HCT116 (cell line): ENCODE measurements at regions not wholly inside any gene's neighbourhood (a gene's known extent, or its start where the extent isn't known, plus 50 kb on each side); places are given as distances from the start of the nearest gene placed in this dataset.

ENCODE experiments used
- ELF1 ChIP-seq: IDR thresholded peaks from 2 replicates; pipeline ENCODE4 v1.6.1; 2012; ENCODE audit warnings: low read depth, borderline replicate concordance
- EZH2 ChIP-seq: fragments of 200-600 bp; sonication (generic); IDR thresholded peaks from 2 replicates; pipeline ENCODE4 v1.6.1; 2017; ENCODE audit warnings: antibody characterized with exemption, mixed run types
- POLR2A ChIP-seq: IDR thresholded peaks from 2 replicates; pipeline ENCODE4 v1.7.0; 2011; ENCODE audit warnings: borderline replicate concordance; ENCODE audit not compliant: insufficient read depth, insufficient read length; ENCODE audit errors: extremely low read depth
- POLR2AphosphoS5 ChIP-seq: IDR thresholded peaks from 2 replicates; pipeline ENCODE4 v1.6.1; 2011; ENCODE audit warnings: mild to moderate bottlenecking, low read depth, low read length, moderate library complexity
- TF ChIP-seq, protein P1 (sequence below), 3 experiments: fragments of 200-600 bp in 1 of 3; sonication (generic) in 1 of 3; IDR thresholded peaks in 2 of 3; conservative IDR thresholded peaks in 1 of 3; 2 replicates each; pipeline ENCODE4 v1.5.1; 2012 to 2017; ENCODE audit warnings: low read depth in 2 of 3, low read length in 2 of 3, antibody characterized with exemption in 1 of 3, borderline replicate concordance in 1 of 3, control low read depth in 1 of 3, mild to moderate bottlenecking in 1 of 3, mixed read lengths in 1 of 3, mixed run types in 1 of 3, moderate library complexity in 1 of 3; ENCODE audit not compliant: insufficient read depth in 1 of 3

DNA sequence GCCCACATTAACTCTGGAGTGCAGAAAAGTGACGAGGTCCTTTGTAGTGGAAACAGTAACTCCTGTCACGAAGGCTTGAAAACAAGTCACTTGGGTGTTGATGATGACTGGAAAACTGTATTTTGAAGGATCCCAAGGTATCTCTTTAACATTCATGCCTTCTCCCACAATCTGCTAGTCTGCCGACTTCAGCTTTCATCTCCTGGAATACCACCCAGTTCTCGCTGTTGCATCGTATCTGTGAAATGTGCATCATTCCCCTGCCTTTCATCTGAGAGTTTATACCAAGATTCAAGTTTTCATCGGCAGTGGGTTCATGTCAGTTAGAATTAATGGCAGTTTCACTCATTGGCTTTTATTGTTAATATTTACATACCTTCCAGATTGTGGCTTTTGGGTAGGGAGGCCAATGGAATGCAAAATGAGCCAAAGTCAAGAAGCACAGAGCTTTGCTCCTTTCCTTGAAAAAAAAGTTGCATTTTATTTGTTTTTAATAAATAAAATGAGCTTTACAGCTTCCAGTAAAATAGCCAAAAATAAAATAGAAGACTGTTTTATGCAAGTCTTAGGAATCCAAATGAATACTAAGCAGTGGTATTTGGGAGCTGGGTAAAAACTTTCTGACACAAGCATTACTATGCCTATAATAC, 575.2 kb upstream of the WWC1 start:
- TF ChIP-seq, protein P1, sequence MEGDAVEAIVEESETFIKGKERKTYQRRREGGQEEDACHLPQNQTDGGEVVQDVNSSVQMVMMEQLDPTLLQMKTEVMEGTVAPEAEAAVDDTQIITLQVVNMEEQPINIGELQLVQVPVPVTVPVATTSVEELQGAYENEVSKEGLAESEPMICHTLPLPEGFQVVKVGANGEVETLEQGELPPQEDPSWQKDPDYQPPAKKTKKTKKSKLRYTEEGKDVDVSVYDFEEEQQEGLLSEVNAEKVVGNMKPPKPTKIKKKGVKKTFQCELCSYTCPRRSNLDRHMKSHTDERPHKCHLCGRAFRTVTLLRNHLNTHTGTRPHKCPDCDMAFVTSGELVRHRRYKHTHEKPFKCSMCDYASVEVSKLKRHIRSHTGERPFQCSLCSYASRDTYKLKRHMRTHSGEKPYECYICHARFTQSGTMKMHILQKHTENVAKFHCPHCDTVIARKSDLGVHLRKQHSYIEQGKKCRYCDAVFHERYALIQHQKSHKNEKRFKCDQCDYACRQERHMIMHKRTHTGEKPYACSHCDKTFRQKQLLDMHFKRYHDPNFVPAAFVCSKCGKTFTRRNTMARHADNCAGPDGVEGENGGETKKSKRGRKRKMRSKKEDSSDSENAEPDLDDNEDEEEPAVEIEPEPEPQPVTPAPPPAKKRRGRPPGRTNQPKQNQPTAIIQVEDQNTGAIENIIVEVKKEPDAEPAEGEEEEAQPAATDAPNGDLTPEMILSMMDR (IDR thresholded peaks at IDR 0.05 in 2 of 3, conservative IDR thresholded peaks at IDR 0.05 in 1 of 3; ENCODE audit: borderline replicate concordance in 1 of 3, insufficient read depth in 1 of 3, low read depth in 2 of 3, low read length in 2 of 3), result no peak
- no peak for TF ChIP-seq POLR2AphosphoS5
- no peak for TF ChIP-seq EZH2
- no peak for TF ChIP-seq ELF1
- TF ChIP-seq POLR2A, result no peak
